Common myeloid progenitor, CD34-positive (primary cell): ENCODE measurements at regions not wholly inside any gene's neighbourhood (a gene's known extent, or its start where the extent isn't known, plus 50 kb on each side); places are given as distances from the start of the nearest gene placed in this dataset.

Source experiments
- CTCF ChIA-PET: fragments of 350-600 bp; sonication (Branson Sonifier 250); formaldehyde crosslinking; loops from one replicate; lab custom pipeline; 2021; ENCODE audit warnings: antibody characterized with exemption; lab: Charles Lee
- POLR2A ChIA-PET: fragments of 350-600 bp; sonication (Branson Sonifier 250); formaldehyde crosslinking; loops from one replicate; lab custom pipeline; 2021; ENCODE audit warnings: antibody characterized with exemption; lab: Charles Lee
- DNase-seq, 3 donors: peaks; one replicate each; pipeline versions ENCODE4 v3.0.0 to v3.0.0-alpha.2; 2013
- H3K27ac ChIP-seq, 2 experiments: 1 replicate in 1 of 2; 2 replicates in 1 of 2; pipeline ENCODE4 v1.7.0; 2013; ENCODE audit warnings: inconsistent platforms in 2 of 2, low read length in 2 of 2, mild to moderate bottlenecking in 2 of 2, low read depth in 1 of 2, moderate library complexity in 1 of 2; ENCODE audit not compliant: severe bottlenecking in 2 of 2, insufficient read depth in 1 of 2, poor library complexity in 1 of 2
- H3K27me3 ChIP-seq, 5 experiments: replicated peaks in 2 of 5; 1 replicate in 3 of 5; 2 replicates in 2 of 5; pipeline versions ENCODE4 v1.6.1 to v1.7.0; 2013; ENCODE audit warnings: low read length in 4 of 5, mild to moderate bottlenecking in 2 of 5, moderate library complexity in 2 of 5, inconsistent platforms in 1 of 5; ENCODE audit not compliant: insufficient read depth in 5 of 5, control insufficient read depth in 4 of 5
- H3K36me3 ChIP-seq, 4 experiments: 1 replicate in 2 of 4; 2 replicates in 2 of 4; pipeline versions ENCODE4 v1.6.1 to v1.7.0; 2013; ENCODE audit warnings: low read length in 3 of 4, control low read depth in 1 of 4, mild to moderate bottlenecking in 1 of 4; ENCODE audit not compliant: control insufficient read depth in 4 of 4, insufficient read depth in 4 of 4
- H3K4me1 ChIP-seq, 4 experiments: 1 replicate in 3 of 4; 2 replicates in 1 of 4; pipeline versions ENCODE4 v1.6.1 to v1.7.1; 2013; ENCODE audit warnings: low read length in 3 of 4, mild to moderate bottlenecking in 3 of 4, control low read depth in 1 of 4, inconsistent platforms in 1 of 4, moderate library complexity in 1 of 4; ENCODE audit not compliant: control insufficient read depth in 4 of 4, insufficient read depth in 4 of 4; ENCODE audit errors: control extremely low read depth in 1 of 4
- H3K4me3 ChIP-seq, 7 experiments: 1 replicate in 4 of 7; 2 replicates in 3 of 7; pipeline versions ENCODE4 v1.5.1 to v1.7.0; 2013; ENCODE audit warnings: mild to moderate bottlenecking in 7 of 7, low read length in 6 of 7, moderate library complexity in 6 of 7, inconsistent platforms in 2 of 7, low read depth in 2 of 7, control low read depth in 1 of 7; ENCODE audit not compliant: insufficient read depth in 4 of 7, control insufficient read depth in 1 of 7; ENCODE audit errors: extremely low read depth in 1 of 7
- H3K9me3 ChIP-seq, 5 experiments: 1 replicate in 4 of 5; 2 replicates in 1 of 5; pipeline versions ENCODE4 v1.6.1 to v1.7.1; 2013; ENCODE audit warnings: low read length in 4 of 5, mild to moderate bottlenecking in 2 of 5, inconsistent platforms in 1 of 5, low read depth in 1 of 5, moderate library complexity in 1 of 5; ENCODE audit not compliant: control insufficient read depth in 4 of 5, insufficient read depth in 2 of 5; ENCODE audit errors: control extremely low read depth in 1 of 5
- WGBS: methylation state at CpG from one replicate; pipeline ENCODE4 v1.1.5; 2013; ENCODE audit not compliant: insufficient coverage; 5-methylcytosine and 5-hydroxymethylcytosine counted together

- Histone ChIP-seq H3K27me3 (no peaks in the 10 kb centered on the region), H3K36me3 (no peaks in the 10 kb centered on the region), H3K4me3 (no peak overlapping the region), H3K9me3 (no peaks in the 10 kb centered on the region), H3K4me1 (no peaks in the 10 kb centered on the region), H3K27ac (no peak overlapping the region)
- no peak for DNase-seq
- CTCF ChIA-PET, result no interaction called here
- POLR2A ChIA-PET, result no interaction called here
- 68% methylated on average over 3 of the region's 3 CpGs for WGBS
Observed at GRCh38 chr14:83780321-83780720, 1749.6 kb upstream of the FLRT2 start.

GRCh38 chr14:83798421-83798820 lies 1731.5 kb upstream of the FLRT2 start:
- H3K36me3 ChIP-seq, result no peaks in the 10 kb centered on the region
- POLR2A ChIA-PET, result no interaction called here
- CTCF ChIA-PET, result no interaction called here
- no peaks in the 10 kb centered on the region for H3K9me3 ChIP-seq
- H3K27ac ChIP-seq, result no peak overlapping the region
- H3K4me1 ChIP-seq, result no peaks in the 10 kb centered on the region
- H3K4me3 ChIP-seq, result no peak overlapping the region
- no peaks in the 10 kb centered on the region for H3K27me3 ChIP-seq
- DNase-seq, result no peak
- 82% methylated on average over 2 of the region's 2 CpGs for WGBS

- H3K4me3 ChIP-seq, result no peak overlapping the region
- no peaks in the 10 kb centered on the region for H3K27me3 ChIP-seq
- ChIA-PET CTCF (no interaction called here), POLR2A (no interaction called here)
- H3K27ac ChIP-seq, result no peak overlapping the region
- no peaks in the 10 kb centered on the region for H3K9me3 ChIP-seq
- no peaks in the 10 kb centered on the region for H3K36me3 ChIP-seq
- DNase-seq, result no peak
- no peaks in the 10 kb centered on the region for H3K4me1 ChIP-seq
Observed at GRCh38 chr14:83799233-83799632, 1730.7 kb upstream of the FLRT2 start.

GRCh38 chr14:83814896-83815295 lies 1715.0 kb upstream of the FLRT2 start:
- H3K9me3 ChIP-seq, result no peaks in the 10 kb centered on the region
- no CpG with 5 or more reads among the region's 1 CpG for WGBS
- H3K27ac ChIP-seq, result no peak overlapping the region
- CTCF ChIA-PET, result no interaction called here
- no peak overlapping the region for H3K4me3 ChIP-seq
- POLR2A ChIA-PET, result no interaction called here
- DNase-seq, result no peak
- no peaks in the 10 kb centered on the region for H3K27me3 ChIP-seq
- no peaks in the 10 kb centered on the region for H3K36me3 ChIP-seq
- no peaks in the 10 kb centered on the region for H3K4me1 ChIP-seq

- ChIA-PET POLR2A (no interaction called here), CTCF (no interaction called here)
- Histone ChIP-seq H3K4me3 (no peak overlapping the region), H3K36me3 (no peaks in the 10 kb centered on the region), H3K27ac (no peak overlapping the region), H3K9me3 (no peaks in the 10 kb centered on the region), H3K4me1 (no peaks in the 10 kb centered on the region), H3K27me3 (no peaks in the 10 kb centered on the region)
- DNase-seq, result no peak
- WGBS, result 96% methylated on average over 3 of the region's 6 CpGs
Observed at GRCh38 chr14:83816761-83817160, 1713.2 kb upstream of the FLRT2 start.

- no peaks in the 10 kb centered on the region for H3K36me3 ChIP-seq
- H3K4me1 ChIP-seq, result no peaks in the 10 kb centered on the region
- CTCF ChIA-PET, result no interaction called here
- no peak overlapping the region for H3K27ac ChIP-seq
- DNase-seq, result no peak
- H3K27me3 ChIP-seq, result no peaks in the 10 kb centered on the region
- 100% methylated on average over 1 of the region's 3 CpGs for WGBS
- POLR2A ChIA-PET, result no interaction called here
- H3K4me3 ChIP-seq, result no peak overlapping the region
- no peaks in the 10 kb centered on the region for H3K9me3 ChIP-seq
Observed at GRCh38 chr14:83825843-83826242, 1704.1 kb upstream of the FLRT2 start.

- 84% methylated on average over 6 of the region's 6 CpGs for WGBS
Observed at GRCh38 chr14:83826838-83827237, 1703.1 kb upstream of the FLRT2 start.

More at GRCh38 chr14:83826838-83827237, 1703.1 kb upstream of the FLRT2 start:
- no peak for DNase-seq
- Histone ChIP-seq H3K36me3 (no peaks in the 10 kb centered on the region), H3K4me1 (no peaks in the 10 kb centered on the region), H3K27me3 (no peaks in the 10 kb centered on the region), H3K4me3 (no peak overlapping the region), H3K27ac (no peak overlapping the region), H3K9me3 (no peaks in the 10 kb centered on the region)
- ChIA-PET CTCF (no interaction called here), POLR2A (no interaction called here)
